ENCODE measurements at regions not wholly inside any gene's neighbourhood (a gene's known extent, or its start where the extent isn't known, plus 50 kb on each side); places are given as distances from the start of the nearest gene placed in this dataset.
A peak's percentile ranks its signal among the peaks of the same experiment; 100 is the strongest.

- peaks cover 39 to 85% (median 69%) of the 10 kb centered on the region in 4 donors for H3K4me1 Mint-ChIP-seq
- H3K27ac Mint-ChIP-seq = peak overlapping the region in 8 of 10 donors; percentile 34 to 99 (median 68)
- ATAC-seq (no peak), DNase-seq (no peak)
- H3K4me3 Mint-ChIP-seq = no peak overlapping the region
- no peaks in the 10 kb centered on the region for H3K9me3 Mint-ChIP-seq
- no peaks in the 10 kb centered on the region for H3K27me3 Mint-ChIP-seq
- no peaks in the 10 kb centered on the region for H3K36me3 Mint-ChIP-seq
- POLR2A ChIA-PET = interaction anchor here (1.1 to 6.2 kb wide), 4 partner anchors 8 to 60 kb away, joined by 3 to 74 read pairs (median 8); no protein-coding TSS in a partner anchor
Measured at GRCh38 chr22:22813126-22814075, 74.2 kb upstream of the IGLL5 start.

- H3K4me1 Mint-ChIP-seq = peaks cover 52 to 95% (median 81%) of the 10 kb centered on the region in 4 donors
- ATAC-seq (no peak), DNase-seq (no peak)
- H3K27me3 Mint-ChIP-seq = no peaks in the 10 kb centered on the region
- POLR2A ChIA-PET = interaction anchor here (0.6 to 6.2 kb wide), 8 partner anchors 6 to 571 kb away, joined by 3 to 74 read pairs (median 6); no protein-coding TSS in a partner anchor
- peak overlapping the region; percentile 16 to 99 (median 96) for H3K27ac Mint-ChIP-seq
- peak overlapping the region in 5 of 10 donors; percentile 15 to 87 (median 41) for H3K4me3 Mint-ChIP-seq
- no peaks in the 10 kb centered on the region for H3K36me3 Mint-ChIP-seq
- H3K9me3 Mint-ChIP-seq = no peaks in the 10 kb centered on the region
Measured at GRCh38 chr22:22814666-22815396, 72.8 kb upstream of the IGLL5 start.

- Mint-ChIP-seq H3K27ac (peak overlapping the region; percentile 76 to 99 (median 96)), H3K4me1 (peaks cover 58 to 96% (median 87%) of the 10 kb centered on the region in 4 donors), H3K4me3 (peak overlapping the region in 9 of 10 donors; percentile 22 to 87 (median 47)), H3K36me3 (no peaks in the 10 kb centered on the region), H3K27me3 (no peaks in the 10 kb centered on the region), H3K9me3 (no peaks in the 10 kb centered on the region)
- DNase-seq = peak in 1 of 10 donors; percentile 40
- POLR2A ChIA-PET = interaction anchor here (0.6 to 6.0 kb wide), 10 partner anchors 23 to 571 kb away, joined by 3 to 48 read pairs (median 6); no protein-coding TSS in a partner anchor
- ATAC-seq = peak in 1 of 2 donors; percentile 51
Measured at GRCh38 chr22:22815397-22816170, 72.0 kb upstream of the IGLL5 start.

GRCh38 chr22:22816171-22816514 is 71.5 kb upstream of the IGLL5 start:
- Mint-ChIP-seq H3K27me3 (no peaks in the 10 kb centered on the region), H3K27ac (peak overlapping the region; percentile 86 to 99 (median 96)), H3K36me3 (no peaks in the 10 kb centered on the region), H3K4me3 (peak overlapping the region in 7 of 10 donors; percentile 18 to 87 (median 47)), H3K4me1 (peaks cover 62 to 96% (median 90%) of the 10 kb centered on the region in 4 donors), H3K9me3 (no peaks in the 10 kb centered on the region)
- no peak for DNase-seq
- POLR2A ChIA-PET = interaction anchor here (1.0 to 6.0 kb wide), 5 partner anchors 22 to 62 kb away, joined by 3 to 48 read pairs (median 4); no protein-coding TSS in a partner anchor
- ATAC-seq = no peak

- Mint-ChIP-seq H3K4me3 (peak overlapping the region in 8 of 10 donors; percentile 24 to 87 (median 64)), H3K27ac (peak overlapping the region; percentile 86 to 99 (median 96)), H3K36me3 (no peaks in the 10 kb centered on the region), H3K9me3 (no peaks in the 10 kb centered on the region), H3K4me1 (peaks cover 68 to 98% (median 94%) of the 10 kb centered on the region in 4 donors), H3K27me3 (no peaks in the 10 kb centered on the region)
- DNase-seq (no peak), ATAC-seq (no peak)
- POLR2A ChIA-PET = interaction anchor here (1.0 to 6.0 kb wide), 6 partner anchors 22 to 62 kb away, joined by 3 to 48 read pairs (median 4); no protein-coding TSS in a partner anchor
Measured at GRCh38 chr22:22816766-22817410, 70.7 kb upstream of the IGLL5 start.

GRCh38 chr22:22817468-22818201 is 70.0 kb upstream of the IGLL5 start:
- no peaks in the 10 kb centered on the region for H3K36me3 Mint-ChIP-seq
- H3K4me3 Mint-ChIP-seq = peak overlapping the region in 8 of 10 donors; percentile 19 to 87 (median 82)
- POLR2A ChIA-PET = interaction anchor here (1.1 to 6.9 kb wide), 9 partner anchors 6 to 63 kb away, joined by 3 to 74 read pairs (median 4); no protein-coding TSS in a partner anchor
- no peaks in the 10 kb centered on the region for H3K9me3 Mint-ChIP-seq
- H3K27me3 Mint-ChIP-seq = no peaks in the 10 kb centered on the region
- ATAC-seq (no peak), DNase-seq (no peak)
- peaks cover 67 to 98% (median 97%) of the 10 kb centered on the region in 4 donors for H3K4me1 Mint-ChIP-seq
- peak overlapping the region; percentile 89 to 99 (median 96) for H3K27ac Mint-ChIP-seq

GRCh38 chr22:22818202-22818538 is 69.4 kb upstream of the IGLL5 start:
- no peaks in the 10 kb centered on the region for H3K27me3 Mint-ChIP-seq
- no peak for DNase-seq
- no peaks in the 10 kb centered on the region for H3K9me3 Mint-ChIP-seq
- POLR2A ChIA-PET = interaction anchor here (0.8 to 6.9 kb wide), 12 partner anchors 7 to 322 kb away, joined by 3 to 74 read pairs (median 4); no protein-coding TSS in a partner anchor
- peaks cover 70 to 98% (median 97%) of the 10 kb centered on the region in 4 donors for H3K4me1 Mint-ChIP-seq
- H3K36me3 Mint-ChIP-seq = no peaks in the 10 kb centered on the region
- no peak for ATAC-seq
- H3K27ac Mint-ChIP-seq = peak overlapping the region; percentile 89 to 99 (median 96)
- H3K4me3 Mint-ChIP-seq = peak overlapping the region in 9 of 10 donors; percentile 73 to 87 (median 82)

GRCh38 chr22:22818861-22819855 is 68.5 kb upstream of the IGLL5 start:
- POLR2A ChIA-PET = interaction anchor here (0.8 to 6.9 kb wide), 15 partner anchors 8 to 321 kb away, joined by 3 to 74 read pairs (median 4); no protein-coding TSS in a partner anchor
- H3K4me3 Mint-ChIP-seq = peak overlapping the region; percentile 67 to 88 (median 82)

GRCh38 chr22:22820076-22820475 is 67.5 kb upstream of the IGLL5 start:
- POLR2A ChIA-PET = interaction anchor here (0.8 to 6.9 kb wide), 12 partner anchors 9 to 65 kb away, joined by 3 to 74 read pairs (median 6); no protein-coding TSS in a partner anchor

More at GRCh38 chr22:22818861-22819855, 68.5 kb upstream of the IGLL5 start:
- DNase-seq = peak in 5 of 10 donors; percentile 20 to 67 (median 47)
- Mint-ChIP-seq H3K36me3 (no peaks in the 10 kb centered on the region), H3K4me1 (peaks cover 71 to 99% (median 97%) of the 10 kb centered on the region in 4 donors), H3K9me3 (no peaks in the 10 kb centered on the region), H3K27me3 (no peaks in the 10 kb centered on the region), H3K27ac (peak overlapping the region; percentile 89 to 99 (median 96))
- peak; percentile 61 to 64 for ATAC-seq

More at GRCh38 chr22:22820076-22820475, 67.5 kb upstream of the IGLL5 start:
- ATAC-seq (no peak), DNase-seq (no peak)
- H3K27ac Mint-ChIP-seq = peak overlapping the region; percentile 89 to 99 (median 96)
- peaks cover 67 to 97% (median 96%) of the 10 kb centered on the region in 4 donors for H3K4me1 Mint-ChIP-seq
- H3K4me3 Mint-ChIP-seq = peak overlapping the region; percentile 67 to 88 (median 82)
- H3K27me3 Mint-ChIP-seq = no peaks in the 10 kb centered on the region
- H3K36me3 Mint-ChIP-seq = no peaks in the 10 kb centered on the region
- H3K9me3 Mint-ChIP-seq = no peaks in the 10 kb centered on the region

All from naive thymus-derived CD8-positive, alpha-beta T cell (primary cell).